Breast epithelium (tissue), 3 donors: ENCODE measurements at regions not wholly inside any gene's neighbourhood (a gene's known extent, or its start where the extent isn't known, plus 50 kb on each side); places are given as distances from the start of the nearest gene placed in this dataset.

Source experiments
- POLR2AphosphoS5 ChIP-seq, 3 donors: sonication (generic); formaldehyde crosslinking; IDR thresholded peaks; one replicate each; pipeline ENCODE4 v1.6.1; 2017; ENCODE audit warnings: antibody characterized with exemption in 3 of 3
- TF ChIP-seq, protein P1 (sequence below), 3 donors: fragments of 450-650 bp; IDR thresholded peaks; one replicate each; pipeline ENCODE4 v1.5.1; 2016 to 2017; ENCODE audit warnings: antibody characterized with exemption in 3 of 3, mild to moderate bottlenecking in 3 of 3, moderate library complexity in 3 of 3

GRCh38 chr5:20497356-20497755 is 509.4 kb upstream of the CDH18 start:
- TF ChIP-seq, protein P1, sequence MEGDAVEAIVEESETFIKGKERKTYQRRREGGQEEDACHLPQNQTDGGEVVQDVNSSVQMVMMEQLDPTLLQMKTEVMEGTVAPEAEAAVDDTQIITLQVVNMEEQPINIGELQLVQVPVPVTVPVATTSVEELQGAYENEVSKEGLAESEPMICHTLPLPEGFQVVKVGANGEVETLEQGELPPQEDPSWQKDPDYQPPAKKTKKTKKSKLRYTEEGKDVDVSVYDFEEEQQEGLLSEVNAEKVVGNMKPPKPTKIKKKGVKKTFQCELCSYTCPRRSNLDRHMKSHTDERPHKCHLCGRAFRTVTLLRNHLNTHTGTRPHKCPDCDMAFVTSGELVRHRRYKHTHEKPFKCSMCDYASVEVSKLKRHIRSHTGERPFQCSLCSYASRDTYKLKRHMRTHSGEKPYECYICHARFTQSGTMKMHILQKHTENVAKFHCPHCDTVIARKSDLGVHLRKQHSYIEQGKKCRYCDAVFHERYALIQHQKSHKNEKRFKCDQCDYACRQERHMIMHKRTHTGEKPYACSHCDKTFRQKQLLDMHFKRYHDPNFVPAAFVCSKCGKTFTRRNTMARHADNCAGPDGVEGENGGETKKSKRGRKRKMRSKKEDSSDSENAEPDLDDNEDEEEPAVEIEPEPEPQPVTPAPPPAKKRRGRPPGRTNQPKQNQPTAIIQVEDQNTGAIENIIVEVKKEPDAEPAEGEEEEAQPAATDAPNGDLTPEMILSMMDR (IDR thresholded peaks at IDR 0.05) = no peak
- no peak for TF ChIP-seq POLR2AphosphoS5 (IDR thresholded peaks at IDR 0.05)
